ENCODE measurements at regions not wholly inside any gene's neighbourhood (a gene's known extent, or its start where the extent isn't known, plus 50 kb on each side); places are given as distances from the start of the nearest gene placed in this dataset.

DNA sequence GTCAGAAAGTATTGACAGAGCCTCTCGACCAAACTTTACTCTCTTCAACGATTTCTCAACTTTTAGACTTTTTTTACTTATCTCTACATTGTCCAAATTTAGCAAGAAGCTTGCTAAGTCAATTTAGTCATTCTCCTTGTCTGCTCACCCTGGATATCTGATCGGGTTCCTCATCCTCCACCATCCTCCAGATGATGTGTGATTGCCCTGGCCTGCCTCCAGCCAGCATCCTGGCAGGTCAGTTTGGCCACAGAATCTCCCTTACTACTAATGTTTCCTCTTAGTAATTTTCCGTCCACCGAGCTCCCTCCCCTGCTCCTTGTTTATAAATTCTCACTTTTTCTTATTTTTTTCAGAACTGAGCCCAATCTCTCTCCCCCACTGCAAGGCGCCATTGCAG is 167.9 kb upstream of the ZFP42 start:
- no peaks in the 10 kb centered on the region for H3K79me2 ChIP-seq (ENCODE audit: control insufficient read depth, insufficient read depth, low read length)
- Mint-ChIP-seq H3K27ac (no peak overlapping the region), H3K4me3 (no peak overlapping the region), H3K4me1 (no peaks in the 10 kb centered on the region), H3K9me3 (ENCODE audit: insufficient read depth) (peaks cover 6% of the 10 kb centered on the region), H3K27me3 (no peaks in the 10 kb centered on the region)
- TF ChIP-seq, protein P1, sequence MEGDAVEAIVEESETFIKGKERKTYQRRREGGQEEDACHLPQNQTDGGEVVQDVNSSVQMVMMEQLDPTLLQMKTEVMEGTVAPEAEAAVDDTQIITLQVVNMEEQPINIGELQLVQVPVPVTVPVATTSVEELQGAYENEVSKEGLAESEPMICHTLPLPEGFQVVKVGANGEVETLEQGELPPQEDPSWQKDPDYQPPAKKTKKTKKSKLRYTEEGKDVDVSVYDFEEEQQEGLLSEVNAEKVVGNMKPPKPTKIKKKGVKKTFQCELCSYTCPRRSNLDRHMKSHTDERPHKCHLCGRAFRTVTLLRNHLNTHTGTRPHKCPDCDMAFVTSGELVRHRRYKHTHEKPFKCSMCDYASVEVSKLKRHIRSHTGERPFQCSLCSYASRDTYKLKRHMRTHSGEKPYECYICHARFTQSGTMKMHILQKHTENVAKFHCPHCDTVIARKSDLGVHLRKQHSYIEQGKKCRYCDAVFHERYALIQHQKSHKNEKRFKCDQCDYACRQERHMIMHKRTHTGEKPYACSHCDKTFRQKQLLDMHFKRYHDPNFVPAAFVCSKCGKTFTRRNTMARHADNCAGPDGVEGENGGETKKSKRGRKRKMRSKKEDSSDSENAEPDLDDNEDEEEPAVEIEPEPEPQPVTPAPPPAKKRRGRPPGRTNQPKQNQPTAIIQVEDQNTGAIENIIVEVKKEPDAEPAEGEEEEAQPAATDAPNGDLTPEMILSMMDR (IDR thresholded peaks at IDR 0.05): no peak
- TF ChIP-seq EZH2 (IDR thresholded peaks at IDR 0.05; ENCODE audit: borderline replicate concordance, insufficient read depth, low read depth, low read length, poor library complexity, severe bottlenecking): no peak
- 91% methylated on average over 4 of the region's 6 CpGs for WGBS (ENCODE audit: insufficient coverage)
- intact Hi-C loops (cut with micrococcal nuclease): no loop called here
- no peaks in the 10 kb centered on the region for H4K20me1 ChIP-seq (ENCODE audit: control insufficient read depth, insufficient read depth, low read length, poor library complexity, severe bottlenecking)
- H2AFZ ChIP-seq (ENCODE audit: insufficient read depth, low read depth, low read length, poor library complexity, severe bottlenecking): no peak overlapping the region
- no peak overlapping the region for H3K27ac ChIP-seq (ENCODE audit: low read length in 2 of 2)
- H3K4me2 ChIP-seq (replicated peaks; ENCODE audit: low read depth, low read length, poor library complexity, severe bottlenecking): no peak overlapping the region
- CTCF ChIA-PET: no interaction called here
- no peaks in the 10 kb centered on the region for H3K27me3 ChIP-seq (replicated peaks in 1 of 4; ENCODE audit: control extremely low read depth in 1 of 4, control insufficient read depth in 3 of 4, insufficient read depth in 4 of 4, low read length in 3 of 4)
- no peak for ATAC-seq (ENCODE audit: low read depth)
- H3K4me1 ChIP-seq (ENCODE audit: control insufficient read depth in 2 of 2, insufficient read depth in 2 of 2, low read length in 2 of 2): no peaks in the 10 kb centered on the region
- DNase-seq: no peak
- no peak overlapping the region for H3K4me3 ChIP-seq (ENCODE audit: control extremely low read depth in 1 of 5, extremely low read depth in 1 of 5, insufficient read depth in 1 of 5, low read depth in 2 of 5, low read length in 4 of 5)
- no peaks in the 10 kb centered on the region for H3K36me3 ChIP-seq (replicated peaks in 1 of 2; ENCODE audit: control extremely low read depth in 1 of 2, control insufficient read depth in 1 of 2, extremely low read depth in 1 of 2, insufficient read depth in 2 of 2, low read length in 1 of 2)
- peaks cover 0 to 7% (median 0%) of the 10 kb centered on the region in 3 donors for H3K9me3 ChIP-seq (ENCODE audit: control extremely low read depth in 1 of 3, control insufficient read depth in 2 of 3, insufficient read depth in 1 of 3, low read length in 2 of 3)
- no peak overlapping the region for H3K9ac ChIP-seq (ENCODE audit: low read length)
- POLR2A ChIA-PET: no interaction called here

DNA sequence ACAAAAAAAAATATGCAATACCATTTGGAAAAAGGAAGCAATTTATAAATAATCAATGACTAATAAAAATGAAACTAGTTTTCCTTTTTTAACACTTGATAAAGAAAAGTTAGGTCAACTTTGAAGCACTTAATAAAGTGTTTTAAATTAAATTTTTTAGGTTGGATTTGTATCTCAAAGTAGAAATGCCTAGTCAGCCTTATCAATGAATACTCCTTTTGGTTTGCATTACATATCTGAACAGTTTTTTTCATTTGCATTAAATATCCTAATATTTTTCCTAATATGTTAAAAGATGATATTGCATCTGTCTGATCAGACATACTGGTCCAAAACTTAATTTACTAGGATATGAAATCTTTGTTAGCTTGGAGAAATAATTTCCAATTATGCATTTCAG is 155.8 kb upstream of the ZFP42 start:
- Histone ChIP-seq H3K4me2 (replicated peaks; ENCODE audit: low read depth, low read length, poor library complexity, severe bottlenecking) (no peak overlapping the region), H3K27ac (ENCODE audit: low read length in 2 of 2) (no peak overlapping the region), H3K27me3 (replicated peaks in 1 of 4; ENCODE audit: control extremely low read depth in 1 of 4, control insufficient read depth in 3 of 4, insufficient read depth in 4 of 4, low read length in 3 of 4) (no peaks in the 10 kb centered on the region), H3K9ac (ENCODE audit: low read length) (no peak overlapping the region), H3K36me3 (replicated peaks in 1 of 2; ENCODE audit: control extremely low read depth in 1 of 2, control insufficient read depth in 1 of 2, extremely low read depth in 1 of 2, insufficient read depth in 2 of 2, low read length in 1 of 2) (no peaks in the 10 kb centered on the region), H3K9me3 (ENCODE audit: control extremely low read depth in 1 of 3, control insufficient read depth in 2 of 3, insufficient read depth in 1 of 3, low read length in 2 of 3) (peaks cover 0 to 2% (median 0%) of the 10 kb centered on the region in 3 donors), H4K20me1 (ENCODE audit: control insufficient read depth, insufficient read depth, low read length, poor library complexity, severe bottlenecking) (no peaks in the 10 kb centered on the region), H3K4me1 (ENCODE audit: control insufficient read depth in 2 of 2, insufficient read depth in 2 of 2, low read length in 2 of 2) (no peaks in the 10 kb centered on the region), H3K4me3 (ENCODE audit: control extremely low read depth in 1 of 5, extremely low read depth in 1 of 5, insufficient read depth in 1 of 5, low read depth in 2 of 5, low read length in 4 of 5) (no peak overlapping the region), H3K79me2 (ENCODE audit: control insufficient read depth, insufficient read depth, low read length) (no peaks in the 10 kb centered on the region), H2AFZ (ENCODE audit: insufficient read depth, low read depth, low read length, poor library complexity, severe bottlenecking) (no peak overlapping the region)
- H3K27me3 Mint-ChIP-seq: no peaks in the 10 kb centered on the region
- no peak overlapping the region for H3K4me3 Mint-ChIP-seq
- ATAC-seq (ENCODE audit: low read depth) (no peak), DNase-seq (no peak)
- ChIA-PET POLR2A (no interaction called here), CTCF (no interaction called here)
- intact Hi-C loops (cut with micrococcal nuclease): no loop called here
- no peak overlapping the region for H3K27ac Mint-ChIP-seq
- H3K4me1 Mint-ChIP-seq: no peaks in the 10 kb centered on the region
- TF ChIP-seq, protein P1 (IDR thresholded peaks at IDR 0.05): no peak
- TF ChIP-seq EZH2 (IDR thresholded peaks at IDR 0.05; ENCODE audit: borderline replicate concordance, insufficient read depth, low read depth, low read length, poor library complexity, severe bottlenecking): no peak
- H3K9me3 Mint-ChIP-seq (ENCODE audit: insufficient read depth): peaks cover 3% of the 10 kb centered on the region

Data from B cell (primary cell).